Right cardiac atrium (tissue), 5 donors: ENCODE measurements at regions not wholly inside any gene's neighbourhood (a gene's known extent, or its start where the extent isn't known, plus 50 kb on each side); places are given as distances from the start of the nearest gene placed in this dataset.

Experiments used
- ATAC-seq, 2 donors: fragments of 200-7000 bp; cut with Tn5 transposase; one replicate each; pipeline versions ENCODE4 v1.8.0 to v1.9.1; 2020; ENCODE audit warnings: moderate library complexity in 2 of 2, mild to moderate bottlenecking in 1 of 2
- DNase-seq, 3 donors: peaks; one replicate each; pipeline ENCODE4 v3.0.0-alpha.2; 2020
- H3K27ac ChIP-seq: one replicate; pipeline ENCODE4 v1.5.1; 2013; ENCODE audit warnings: mild to moderate bottlenecking, low read length, control low read depth, moderate library complexity
- H3K27me3 ChIP-seq: one replicate; pipeline ENCODE4 v1.6.1; 2013; ENCODE audit not compliant: control insufficient read depth, insufficient read depth
- H3K4me1 ChIP-seq: one replicate; pipeline ENCODE4 v1.6.1; 2013; ENCODE audit warnings: low read length; ENCODE audit not compliant: control insufficient read depth, insufficient read depth
- H3K4me3 ChIP-seq: one replicate; pipeline ENCODE4 v1.5.1; 2013; ENCODE audit warnings: low read length, control low read depth
- H3K9me3 ChIP-seq: one replicate; pipeline ENCODE4 v1.6.1; 2013; ENCODE audit warnings: low read length; ENCODE audit not compliant: control insufficient read depth
- WGBS: extraction: QIAGEN DNeasy Blood & Tissue Kit; methylation state at CpG from one replicate; pipeline ENCODE4 v1.1.7; 2013; 5-methylcytosine and 5-hydroxymethylcytosine counted together
- intact Hi-C, 4 donors: fragments of 100-400 bp; cut with DNase I; formaldehyde crosslinking; loops; one replicate each; pipeline versions ENCODE4 v1.11.0 to v1.14.0; 2022 to 2023
- donor health status: healthy with polysubstance abuse.
- donor health status: DM: no; HTN: yes; CAD: no.
- donor health status: DM: no; HTN: no; CAD: no.
- donor health status: DM: no; HTN: yes; CAD: no; lungs with severe emphysema.
- donor health status: DM: yes; HTN: yes; CAD: no.

DNA sequence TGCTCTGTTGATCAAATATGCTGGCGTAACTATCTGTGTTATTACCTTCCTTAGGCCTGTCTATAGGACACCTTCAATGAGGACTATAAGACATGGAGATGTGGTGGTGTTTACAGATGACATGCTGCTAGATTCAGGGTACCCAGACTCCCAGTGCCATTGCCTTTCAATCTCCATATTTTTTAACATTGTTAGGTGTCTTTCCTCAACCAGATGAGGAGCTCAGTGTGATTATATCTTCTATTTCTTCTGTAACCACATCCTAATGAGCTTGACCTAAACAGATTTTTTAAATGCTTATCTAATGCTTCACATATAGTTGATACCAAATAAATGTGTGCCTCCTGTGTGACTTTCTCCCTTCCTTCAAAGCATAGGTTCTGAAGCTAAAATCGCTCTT is 730.1 kb upstream of the NR2F2 start:
- no peaks in the 10 kb centered on the region for H3K4me1 ChIP-seq
- no peak overlapping the region for H3K4me3 ChIP-seq
- DNase-seq = no peak
- intact Hi-C loops = no loop called here
- 97% methylated on average over 2 of the region's 2 CpGs for WGBS
- ATAC-seq = no peak
- H3K27me3 ChIP-seq = no peaks in the 10 kb centered on the region
- no peak overlapping the region for H3K27ac ChIP-seq
- no peaks in the 10 kb centered on the region for H3K9me3 ChIP-seq

DNA sequence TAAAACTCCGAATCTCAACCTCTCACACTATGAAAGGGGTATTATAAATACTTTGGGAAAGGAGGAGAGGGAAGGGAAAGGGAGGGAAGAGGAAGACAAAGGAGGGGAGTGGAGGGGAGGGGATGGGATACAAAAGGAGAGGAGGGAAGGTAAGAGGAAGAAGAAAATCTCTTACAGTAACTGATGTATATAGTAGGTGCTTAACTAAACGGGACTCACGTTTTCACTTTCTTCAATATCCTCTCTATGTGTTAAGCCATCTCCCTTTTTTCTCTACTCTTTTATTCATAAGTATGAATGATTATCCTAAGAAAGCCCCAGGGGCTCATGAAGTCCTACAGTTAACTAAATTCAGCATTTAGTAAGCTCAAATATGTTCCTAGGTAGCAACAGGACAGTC is 729.6 kb upstream of the NR2F2 start:
- WGBS = 99% methylated on average over 3 of the region's 3 CpGs
- DNase-seq (no peak), ATAC-seq (no peak)
- no peaks in the 10 kb centered on the region for H3K9me3 ChIP-seq
- no peaks in the 10 kb centered on the region for H3K27me3 ChIP-seq
- intact Hi-C loops = no loop called here
- no peaks in the 10 kb centered on the region for H3K4me1 ChIP-seq
- no peak overlapping the region for H3K4me3 ChIP-seq
- no peak overlapping the region for H3K27ac ChIP-seq

DNA sequence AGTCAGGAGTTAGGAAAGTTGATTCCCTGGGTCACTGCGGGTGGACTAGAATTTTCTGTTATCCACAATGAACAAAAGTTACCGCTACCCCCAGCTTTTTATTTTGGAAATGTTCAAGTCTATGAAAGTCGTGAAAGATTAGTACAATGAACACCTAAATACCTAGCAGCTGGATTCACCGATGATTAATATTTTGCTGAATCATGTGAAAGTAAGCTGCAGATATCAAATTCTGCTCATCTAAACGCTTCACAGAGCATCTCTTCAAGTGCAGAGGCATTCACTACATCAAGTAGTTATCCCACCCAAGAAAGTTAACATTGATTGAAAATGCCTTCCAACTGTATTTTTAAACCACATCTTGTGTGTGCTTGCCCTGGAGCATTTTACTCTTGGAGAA is 729.0 kb upstream of the NR2F2 start:
- intact Hi-C loops = no loop called here
- ATAC-seq (no peak), DNase-seq (no peak)
- Histone ChIP-seq H3K4me1 (no peaks in the 10 kb centered on the region), H3K9me3 (no peaks in the 10 kb centered on the region), H3K27me3 (no peaks in the 10 kb centered on the region), H3K4me3 (no peak overlapping the region), H3K27ac (no peak overlapping the region)
- 97% methylated on average over 5 of the region's 5 CpGs for WGBS

DNA sequence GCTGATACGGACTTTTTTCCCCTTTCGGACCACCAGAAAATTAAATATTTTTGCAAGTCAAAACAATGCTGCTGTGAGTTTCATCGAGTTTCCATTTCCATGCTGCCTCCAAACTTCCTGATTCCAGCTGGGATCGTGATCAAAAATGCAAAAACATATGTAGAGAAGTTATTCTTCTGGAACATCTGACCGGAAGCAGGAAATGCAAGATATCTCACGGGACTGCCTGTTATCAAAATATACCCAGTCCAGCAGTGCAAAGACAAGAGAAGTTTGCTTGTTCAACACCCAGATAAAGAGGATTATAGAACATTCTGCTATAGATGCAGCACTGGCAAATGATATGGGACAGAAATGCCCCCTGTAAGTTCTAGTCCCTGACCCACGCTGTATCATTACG is 726.7 kb upstream of the NR2F2 start:
- H3K4me3 ChIP-seq = no peak overlapping the region
- 37% methylated on average over 8 of the region's 8 CpGs for WGBS
- no peak overlapping the region for H3K27ac ChIP-seq
- ATAC-seq (peak in 1 of 2 donors; percentile 43), DNase-seq (no peak)
- H3K27me3 ChIP-seq = no peaks in the 10 kb centered on the region
- no peaks in the 10 kb centered on the region for H3K9me3 ChIP-seq
- intact Hi-C loops = no loop called here
- H3K4me1 ChIP-seq = no peaks in the 10 kb centered on the region

DNA sequence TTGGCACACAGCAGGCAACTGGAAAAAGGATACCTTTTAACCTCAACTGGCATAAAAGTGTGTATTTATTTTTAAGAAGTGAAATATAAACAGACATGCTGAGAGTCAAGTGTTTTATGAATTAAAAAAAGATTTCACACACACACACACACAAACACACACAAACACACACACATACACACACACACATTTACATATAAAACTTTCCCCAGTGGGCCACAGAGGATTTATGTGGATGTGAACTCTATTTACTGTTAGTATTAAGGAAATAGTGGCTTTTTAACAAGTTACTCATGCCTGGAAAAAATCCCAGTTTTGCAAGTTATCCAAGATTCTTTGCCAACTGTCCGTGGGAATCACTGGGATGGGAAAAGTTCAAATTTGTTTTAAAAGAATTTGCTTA is 725.9 kb upstream of the NR2F2 start:
- Histone ChIP-seq H3K4me1 (no peaks in the 10 kb centered on the region), H3K9me3 (no peaks in the 10 kb centered on the region), H3K27me3 (no peaks in the 10 kb centered on the region), H3K4me3 (no peak overlapping the region), H3K27ac (no peak overlapping the region)
- intact Hi-C loops = no loop called here
- no peak for DNase-seq
- ATAC-seq = peak; percentile 51 to 68
- WGBS = 29% methylated on average over 1 of the region's 1 CpG

DNA sequence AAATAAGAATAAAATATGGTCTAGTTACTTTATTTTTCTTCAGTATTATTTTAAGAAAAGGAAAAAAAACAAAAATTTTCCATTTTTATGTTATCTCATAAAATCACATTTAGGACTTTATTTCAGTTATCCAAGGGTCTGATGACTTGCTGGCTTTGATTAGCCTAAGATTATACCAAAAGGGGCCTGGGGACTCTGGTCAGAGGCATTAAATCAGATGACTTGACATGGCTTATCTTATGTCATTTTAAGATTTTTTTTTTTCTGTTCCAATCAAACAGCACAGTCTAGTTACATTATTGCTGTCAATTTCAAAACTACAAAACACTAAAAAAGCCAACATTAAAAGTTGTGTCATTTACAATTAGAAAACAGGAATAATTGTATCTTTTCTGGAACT is 725.4 kb upstream of the NR2F2 start:
- Histone ChIP-seq H3K27me3 (no peaks in the 10 kb centered on the region), H3K27ac (no peak overlapping the region), H3K9me3 (no peaks in the 10 kb centered on the region), H3K4me1 (no peaks in the 10 kb centered on the region), H3K4me3 (no peak overlapping the region)
- intact Hi-C loops = no loop called here
- DNase-seq (no peak), ATAC-seq (no peak)

DNA sequence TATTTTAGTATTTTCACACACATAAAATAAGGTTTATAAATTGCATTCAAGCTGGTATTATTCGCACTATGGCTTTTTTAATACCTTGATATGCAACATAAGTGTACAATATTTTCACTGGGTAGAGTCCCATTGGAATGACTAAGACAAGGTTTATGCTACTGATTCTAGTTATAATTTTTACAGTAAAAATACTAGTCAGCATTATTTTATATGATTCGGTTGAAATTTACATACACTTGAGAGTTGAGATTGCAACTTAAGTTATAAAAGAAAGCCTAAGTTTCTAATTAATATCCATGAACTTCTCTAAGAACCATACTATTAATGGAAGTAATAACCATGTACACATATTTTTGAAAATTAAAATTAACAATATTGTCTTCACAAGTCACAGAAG is 723.9 kb upstream of the NR2F2 start:
- WGBS = 95% methylated on average over 2 of the region's 2 CpGs
- no peak for ATAC-seq
- no peak overlapping the region for H3K4me3 ChIP-seq
- intact Hi-C loops = no loop called here
- H3K4me1 ChIP-seq = no peaks in the 10 kb centered on the region
- DNase-seq = no peak
- no peaks in the 10 kb centered on the region for H3K9me3 ChIP-seq
- no peaks in the 10 kb centered on the region for H3K27me3 ChIP-seq
- H3K27ac ChIP-seq = no peak overlapping the region

DNA sequence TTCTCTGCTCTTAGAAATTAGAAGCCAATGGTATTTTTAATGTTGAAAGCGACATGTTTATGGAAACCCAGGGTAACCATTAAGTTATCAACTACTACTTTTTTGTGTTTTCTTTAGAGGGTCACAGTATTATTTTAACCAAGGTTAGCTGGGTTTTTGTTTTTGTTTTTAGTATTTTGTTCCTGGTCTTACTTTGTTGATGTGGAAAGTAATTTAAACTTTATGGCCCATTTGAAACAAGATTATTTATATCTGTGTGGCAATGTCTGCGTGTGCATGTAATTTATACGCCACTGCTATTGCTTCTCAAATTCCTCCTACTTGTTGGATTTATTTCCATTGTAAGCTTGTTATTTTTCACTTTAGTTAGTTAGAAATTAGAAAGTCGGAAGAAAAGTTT is 722.1 kb upstream of the NR2F2 start:
- intact Hi-C loops = no loop called here
- Histone ChIP-seq H3K9me3 (no peaks in the 10 kb centered on the region), H3K4me1 (no peaks in the 10 kb centered on the region), H3K27ac (no peak overlapping the region), H3K27me3 (no peaks in the 10 kb centered on the region), H3K4me3 (no peak overlapping the region)
- WGBS = 92% methylated on average over 4 of the region's 4 CpGs
- ATAC-seq (no peak), DNase-seq (no peak)

DNA sequence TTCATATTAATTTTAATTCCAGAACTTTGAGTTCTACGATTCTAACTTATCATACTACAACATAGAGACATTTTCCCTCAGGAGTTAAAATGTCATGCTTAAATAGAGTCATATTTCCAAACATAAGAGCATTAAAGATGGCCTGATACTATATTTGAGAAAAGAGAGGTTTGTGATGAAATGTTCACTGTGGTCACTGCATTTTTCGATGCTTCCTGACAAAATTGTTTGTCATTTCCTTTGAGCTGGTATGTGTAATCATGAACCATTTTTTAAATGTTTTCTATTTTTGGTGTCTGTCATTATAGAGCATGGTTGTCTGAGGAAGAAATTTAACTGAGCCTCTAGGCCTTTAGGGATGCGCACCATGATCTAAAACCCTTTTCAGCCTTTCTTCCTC is 721.4 kb upstream of the NR2F2 start:
- WGBS = 81% methylated on average over 3 of the region's 3 CpGs
- intact Hi-C loops = no loop called here

DNA sequence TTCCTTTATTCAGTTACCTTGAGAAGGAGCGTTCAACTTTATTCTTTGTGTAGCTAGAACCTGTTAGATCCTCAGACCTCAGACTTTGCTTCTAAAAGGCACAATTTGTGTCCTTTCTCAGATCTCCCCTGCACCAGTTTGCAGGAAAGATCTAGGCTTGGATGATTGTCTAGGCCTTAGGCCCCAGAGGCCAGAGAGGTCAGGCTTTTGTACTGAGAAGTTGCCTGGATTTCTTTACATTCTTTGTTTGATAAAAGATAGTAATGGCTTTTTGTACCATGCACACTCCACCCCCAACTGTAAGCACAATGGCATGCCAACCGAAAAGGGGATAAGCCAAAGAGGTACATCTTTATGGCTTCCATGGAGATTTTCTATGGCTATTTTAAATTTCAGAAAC is 719.6 kb upstream of the NR2F2 start:
- intact Hi-C loops = no loop called here
- WGBS = 96% methylated on average over 2 of the region's 2 CpGs

More for the DNA sequence above, 721.4 kb upstream of the NR2F2 start:
- Histone ChIP-seq H3K27me3 (no peaks in the 10 kb centered on the region), H3K9me3 (no peaks in the 10 kb centered on the region), H3K27ac (no peak overlapping the region), H3K4me1 (no peaks in the 10 kb centered on the region), H3K4me3 (no peak overlapping the region)
- DNase-seq = no peak
- ATAC-seq = no peak

DNA sequence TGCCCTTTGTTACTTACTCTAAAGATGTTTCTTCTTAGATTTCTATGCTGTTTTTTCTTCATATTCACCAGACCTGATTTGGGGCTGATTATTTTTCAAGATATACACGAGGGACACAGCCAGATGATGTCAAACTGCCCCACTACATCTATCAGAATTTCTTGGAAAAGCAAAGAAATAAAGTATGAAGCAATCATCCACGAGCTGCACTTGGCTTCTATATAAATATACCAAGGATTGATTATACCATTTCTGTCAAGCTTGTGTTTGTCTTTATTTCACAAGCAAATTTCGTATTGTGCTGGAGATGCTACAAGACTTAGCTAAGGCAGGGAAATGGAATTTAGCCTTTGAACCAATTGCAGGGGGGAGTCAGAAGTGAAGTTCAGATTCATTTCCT is 715.1 kb upstream of the NR2F2 start:
- Histone ChIP-seq H3K27ac (peak overlapping the region; percentile 58), H3K27me3 (no peaks in the 10 kb centered on the region), H3K9me3 (no peaks in the 10 kb centered on the region), H3K4me1 (no peaks in the 10 kb centered on the region), H3K4me3 (no peak overlapping the region)
- DNase-seq (no peak), ATAC-seq (no peak)
- WGBS = 55% methylated on average over 3 of the region's 3 CpGs
- intact Hi-C loops = no loop called here

More for the DNA sequence above, 719.6 kb upstream of the NR2F2 start:
- H3K9me3 ChIP-seq = no peaks in the 10 kb centered on the region
- ATAC-seq (no peak), DNase-seq (no peak)
- no peak overlapping the region for H3K27ac ChIP-seq
- H3K27me3 ChIP-seq = no peaks in the 10 kb centered on the region
- no peak overlapping the region for H3K4me3 ChIP-seq
- no peaks in the 10 kb centered on the region for H3K4me1 ChIP-seq

DNA sequence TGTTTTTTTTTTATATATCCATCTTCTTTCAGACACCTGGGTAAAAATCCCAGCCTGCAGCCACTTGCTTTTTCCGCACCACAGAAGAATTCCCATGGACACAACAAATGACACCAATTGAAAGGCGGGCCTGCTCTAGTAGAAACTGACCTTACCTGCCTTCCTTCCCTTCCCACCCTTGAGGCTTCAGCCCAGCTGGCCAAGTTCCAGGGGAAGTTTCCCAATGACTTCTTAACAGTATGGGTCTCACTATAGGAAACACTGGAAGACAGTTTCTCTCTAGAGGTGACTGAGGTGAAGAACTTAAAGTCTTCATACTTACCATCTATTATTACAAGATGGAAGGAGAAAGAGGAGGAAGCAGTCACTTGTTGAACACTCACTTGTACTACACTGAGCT is 714.2 kb upstream of the NR2F2 start:
- 97% methylated on average over 2 of the region's 2 CpGs for WGBS
- no peak for ATAC-seq
- intact Hi-C loops = no loop called here

More for the DNA sequence above, 714.2 kb upstream of the NR2F2 start:
- Histone ChIP-seq H3K9me3 (no peaks in the 10 kb centered on the region), H3K4me3 (no peak overlapping the region), H3K27me3 (no peaks in the 10 kb centered on the region), H3K4me1 (no peaks in the 10 kb centered on the region), H3K27ac (no peak overlapping the region)
- DNase-seq = no peak
